HG03457 (cell line): ENCODE measurements at regions not wholly inside any gene's neighbourhood (a gene's known extent, or its start where the extent isn't known, plus 50 kb on each side); places are given as distances from the start of the nearest gene placed in this dataset.

Source experiments
- ATAC-seq: cut with Tn5 transposase; IDR thresholded peaks from one replicate; pipeline ENCODE4 v1.9.1; 2021; ENCODE audit warnings: moderate number of reproducible peaks; ENCODE audit not compliant: unreplicated experiment

DNA sequence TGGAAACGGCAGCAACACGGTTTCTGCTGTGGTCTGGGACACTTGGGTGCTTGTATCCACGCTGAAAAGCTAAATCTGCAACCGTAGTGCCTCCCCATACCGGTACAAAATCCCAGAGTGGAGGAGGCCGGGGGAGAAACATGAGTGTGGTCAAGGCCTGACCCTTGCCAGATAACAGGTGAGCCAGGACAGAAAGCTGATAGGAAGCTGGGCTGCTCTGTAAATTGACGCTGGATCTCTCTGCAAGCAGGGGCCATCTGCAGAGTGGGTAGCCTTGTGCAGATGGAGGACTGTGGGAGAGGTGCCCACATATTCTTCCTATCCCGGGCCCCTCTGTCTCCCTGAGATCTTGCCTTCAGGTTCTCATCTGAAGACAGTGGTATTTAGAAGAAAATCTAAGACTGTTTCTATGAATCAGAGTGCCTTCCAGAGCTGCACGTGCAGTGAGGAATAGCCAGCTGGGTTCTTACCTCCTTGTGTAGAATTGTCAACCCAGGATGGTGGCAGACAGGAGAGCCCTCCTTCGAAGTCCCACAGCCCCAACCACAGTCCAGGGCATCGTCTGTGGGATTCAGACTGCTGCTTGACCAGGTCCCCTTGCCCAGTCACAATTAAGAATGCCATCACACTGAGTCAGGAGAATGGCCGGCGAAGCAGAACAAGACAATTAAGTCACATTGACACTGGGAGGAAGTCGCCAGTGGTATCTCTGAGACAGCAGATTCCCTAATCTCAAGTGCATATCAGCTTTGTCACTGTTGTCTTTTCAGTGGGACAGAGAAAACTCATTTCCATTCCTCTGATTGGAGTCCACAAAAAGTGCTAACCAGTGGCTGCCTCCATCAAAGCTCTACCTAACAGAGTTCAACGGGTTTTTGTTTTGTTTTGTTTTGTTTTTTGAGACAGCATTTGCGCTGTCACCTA lies 100.0 kb upstream of the RIPOR2 start:
- no peak for ATAC-seq

DNA sequence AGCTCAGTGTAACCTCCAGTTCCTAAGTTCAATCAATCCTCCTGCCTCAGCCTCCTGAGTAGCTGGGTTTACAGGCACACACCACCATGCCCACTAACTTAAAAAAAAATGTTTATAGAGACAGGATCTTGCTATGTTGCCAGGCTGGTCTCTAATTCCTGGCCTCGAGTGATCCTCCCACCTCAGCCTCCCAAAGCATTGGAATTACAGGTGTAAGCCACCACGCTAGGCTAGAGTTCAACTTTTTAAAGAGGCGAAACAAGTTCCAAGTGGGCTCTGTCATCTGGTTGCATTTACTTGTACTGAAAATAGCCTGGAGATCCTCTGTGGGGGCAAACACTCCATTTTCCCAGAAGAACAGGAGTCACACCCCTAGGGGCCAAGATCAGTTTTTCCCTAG lies 100.7 kb upstream of the RIPOR2 start:
- ATAC-seq = no peak

DNA sequence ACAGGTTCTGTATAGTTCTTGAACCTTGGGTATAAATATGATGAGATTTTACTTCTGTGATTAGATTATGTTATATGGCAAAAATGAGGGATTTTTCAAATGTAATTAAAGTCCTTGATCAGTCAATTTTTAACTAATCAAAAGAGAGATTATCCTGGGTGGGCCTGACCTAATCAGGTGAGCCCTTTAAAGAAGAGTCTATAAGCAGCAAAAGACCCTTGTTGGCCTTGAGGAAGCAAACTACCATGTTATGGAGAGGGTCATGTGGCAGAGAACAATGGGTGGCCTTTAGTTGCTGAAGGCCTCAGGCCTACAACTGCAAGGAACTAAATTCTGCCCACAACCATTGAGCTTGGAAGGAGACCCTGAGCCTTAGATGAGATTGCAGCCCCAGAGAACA lies 102.5 kb upstream of the RIPOR2 start:
- no peak for ATAC-seq

DNA sequence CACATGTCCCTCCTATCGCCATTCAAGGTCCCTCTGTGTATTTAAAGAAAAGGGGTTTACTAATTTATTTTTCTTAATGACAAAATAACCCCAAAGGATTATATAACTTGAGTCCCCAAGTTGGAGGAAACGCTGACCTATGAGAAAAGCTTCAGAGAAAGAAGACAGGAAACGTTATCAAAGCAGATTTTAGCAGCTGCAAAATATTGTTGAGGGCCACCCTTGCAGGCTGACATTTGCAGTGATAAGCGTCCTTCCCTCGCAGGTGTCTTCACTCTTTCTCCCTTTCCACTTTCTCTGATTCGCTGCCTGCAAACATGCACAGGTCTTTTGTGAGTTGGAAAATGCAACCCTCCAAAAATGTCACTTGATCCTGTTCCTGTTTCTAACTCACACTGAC lies 103.2 kb upstream of the RIPOR2 start:
- ATAC-seq = no peak

DNA sequence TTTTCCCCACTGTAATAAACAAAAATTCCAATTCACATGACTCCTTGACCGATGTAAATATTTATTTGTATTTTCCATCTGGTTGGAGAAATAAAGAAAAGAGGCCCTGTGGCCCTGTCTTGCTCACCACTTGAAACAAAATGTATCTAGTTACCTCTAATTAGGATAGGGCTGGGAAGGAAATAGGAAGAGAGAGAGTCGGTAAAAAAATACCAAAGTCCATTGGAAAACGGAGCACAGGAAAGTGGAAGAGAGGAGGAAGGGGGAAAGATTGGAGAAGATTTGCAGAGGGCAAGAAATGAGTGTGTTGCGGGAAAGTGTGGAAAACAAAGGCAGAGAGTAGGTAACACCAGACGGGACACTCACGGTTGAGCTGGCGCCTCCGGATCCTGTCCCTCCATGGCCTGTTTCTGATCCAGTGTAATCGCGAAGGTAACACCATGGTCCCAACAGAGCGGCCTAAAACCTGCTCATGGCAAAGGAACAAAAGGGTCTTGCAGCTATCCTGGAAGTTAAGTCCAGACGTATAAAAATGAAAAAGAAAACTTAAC lies 105.8 kb upstream of the RIPOR2 start:
- ATAC-seq = no peak

DNA sequence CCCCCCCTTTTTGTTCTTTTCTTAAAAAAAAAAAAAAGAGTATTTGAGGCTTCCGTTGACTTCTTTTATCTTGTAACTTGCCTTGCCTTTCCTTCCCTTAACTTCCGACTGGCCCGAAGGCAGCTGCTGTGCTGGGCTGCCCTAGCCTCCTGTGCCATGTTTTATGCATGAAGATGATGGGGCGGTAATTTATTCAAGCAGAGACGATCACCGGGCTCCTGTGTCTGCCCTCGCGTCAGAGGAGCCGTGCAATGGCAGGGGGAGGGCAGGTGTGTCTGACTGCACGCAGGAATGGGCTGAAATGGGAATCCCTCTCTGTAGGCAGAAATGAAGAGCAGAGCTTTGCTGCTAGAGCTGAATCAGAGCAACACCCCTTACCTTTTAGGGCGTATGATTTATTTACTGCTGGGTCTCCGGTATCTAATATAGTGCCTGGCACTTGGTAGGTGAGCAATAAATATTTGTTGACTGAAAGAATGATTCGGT lies 106.3 kb upstream of the RIPOR2 start:
- ATAC-seq = no peak

DNA sequence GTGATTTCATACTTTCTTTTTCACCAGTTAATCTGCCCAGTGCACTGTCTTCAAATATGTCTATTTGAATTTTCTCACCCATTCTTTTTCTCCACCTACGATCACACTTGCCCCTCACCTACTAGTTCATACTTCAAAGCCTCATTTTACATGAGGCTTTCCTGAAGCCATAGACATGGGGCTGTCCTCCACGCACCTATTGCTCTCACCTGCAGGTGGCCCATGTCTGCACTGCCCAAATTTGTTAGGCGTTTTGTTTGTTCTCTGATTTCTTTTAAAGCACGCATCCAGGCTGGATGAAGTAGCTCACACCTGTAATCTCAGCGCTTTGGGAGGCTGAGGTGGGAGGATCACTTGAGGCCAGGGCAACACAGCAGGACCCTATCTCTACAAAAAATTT lies 106.8 kb upstream of the RIPOR2 start:
- ATAC-seq = no peak

DNA sequence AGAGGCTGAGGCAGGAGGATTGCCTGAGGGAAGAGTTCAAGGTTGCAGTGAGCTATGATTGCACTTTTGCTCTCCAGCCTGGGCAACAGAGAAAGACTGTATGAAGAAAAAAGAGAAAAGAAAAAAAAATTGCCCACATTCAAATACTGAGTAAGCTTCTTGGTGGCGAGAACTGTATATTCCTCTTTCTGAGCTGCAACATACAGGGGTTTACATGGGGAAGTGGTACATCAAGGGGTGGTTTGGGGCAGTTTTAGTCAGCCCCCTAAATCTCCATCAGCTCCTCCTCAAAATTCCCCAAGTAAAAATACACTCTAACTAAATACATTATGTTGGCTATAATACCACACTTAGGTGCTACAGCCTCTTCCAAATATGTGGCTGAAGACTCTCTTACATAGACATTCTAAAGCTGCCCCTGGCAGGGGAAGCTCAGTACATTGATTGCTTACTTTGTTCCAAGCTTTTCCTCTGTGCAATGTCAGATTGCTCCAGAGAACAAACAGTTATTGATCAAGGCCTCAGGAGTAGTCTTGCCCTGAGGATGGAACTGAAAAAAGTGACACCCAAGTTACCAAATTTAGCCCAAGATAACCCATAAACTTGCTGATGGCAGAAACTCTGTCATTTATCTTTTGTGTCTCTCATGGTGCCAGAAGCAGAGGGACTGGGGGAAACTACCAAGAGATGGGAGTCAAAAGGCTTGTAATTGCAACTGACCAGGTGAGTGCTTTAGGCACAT lies 107.4 kb upstream of the RIPOR2 start:
- no peak for ATAC-seq

DNA sequence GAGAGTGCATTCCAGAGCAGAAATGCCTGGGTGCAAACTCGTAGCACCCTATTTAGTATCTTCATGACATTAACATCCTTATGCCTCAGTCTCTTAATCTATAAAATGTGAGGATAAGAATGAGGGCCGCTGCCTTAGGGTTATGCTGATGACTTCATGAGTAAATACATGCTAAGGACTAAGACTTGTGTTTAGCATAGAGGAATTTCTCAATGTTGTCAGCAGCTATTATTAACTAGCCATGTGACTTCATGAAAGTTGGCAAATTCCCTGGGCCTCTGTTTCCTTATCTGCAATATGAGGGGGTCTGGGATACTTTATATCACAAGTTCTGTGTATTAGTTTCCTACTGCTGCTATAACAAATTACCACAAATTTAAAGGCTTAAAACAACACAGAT lies 108.1 kb upstream of the RIPOR2 start:
- no peak for ATAC-seq

DNA sequence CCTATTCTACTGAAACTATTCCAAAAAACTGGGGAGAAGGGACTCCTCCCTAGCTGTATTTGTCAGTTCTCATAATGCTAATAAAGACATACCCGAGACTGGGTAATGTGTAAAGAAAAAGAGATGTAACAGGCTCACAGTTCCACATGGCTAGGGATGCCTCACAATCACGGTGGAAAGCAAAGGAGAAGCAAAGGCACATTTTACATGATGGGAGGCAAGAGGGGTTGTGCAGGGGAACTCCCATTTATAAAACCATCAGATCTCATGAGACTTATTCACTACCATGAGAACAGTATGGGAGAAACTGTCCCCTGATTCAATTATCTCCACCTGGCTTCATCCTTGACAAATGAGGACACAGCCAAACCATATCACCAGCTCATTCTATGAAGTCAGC lies 111.2 kb upstream of the RIPOR2 start:
- ATAC-seq = no peak

DNA sequence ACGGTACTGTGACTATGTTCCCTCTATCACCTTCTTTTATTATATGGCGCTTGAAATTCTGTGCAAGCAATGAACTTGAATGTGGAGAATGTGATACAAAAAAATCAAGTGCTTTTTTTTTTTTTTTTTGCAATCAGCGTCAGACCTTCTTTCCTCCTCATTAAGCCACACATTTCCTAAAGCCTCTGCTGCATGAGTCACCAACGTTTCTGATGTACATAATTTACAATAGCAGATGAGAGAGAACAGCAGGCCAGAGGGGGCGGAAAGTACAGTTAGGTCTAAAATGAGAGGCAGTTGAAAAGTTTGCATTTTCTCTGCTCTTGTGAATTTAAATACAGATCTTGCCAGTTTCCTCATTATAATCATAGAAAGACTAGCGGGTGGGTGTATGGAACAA lies 114.6 kb upstream of the RIPOR2 start:
- ATAC-seq = no peak

DNA sequence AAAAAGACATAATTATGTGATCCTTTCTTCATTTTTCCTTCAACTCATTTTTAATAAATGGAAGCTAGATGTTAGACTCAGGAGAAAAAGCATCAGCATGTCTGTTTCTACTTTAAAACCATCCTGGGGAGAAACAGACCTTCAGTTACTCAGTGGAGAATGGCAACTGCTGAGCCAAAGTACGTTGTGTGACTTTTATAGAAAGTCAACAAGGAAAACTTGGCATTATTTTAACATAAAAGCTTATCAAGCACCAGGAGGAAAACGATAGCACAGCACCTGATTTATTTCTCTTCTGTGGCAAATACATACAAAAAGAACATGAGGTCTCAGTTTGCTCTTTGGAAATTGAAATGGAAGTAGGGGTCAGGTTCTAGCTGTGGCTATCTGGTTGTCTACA lies 115.3 kb upstream of the RIPOR2 start:
- ATAC-seq = no peak

DNA sequence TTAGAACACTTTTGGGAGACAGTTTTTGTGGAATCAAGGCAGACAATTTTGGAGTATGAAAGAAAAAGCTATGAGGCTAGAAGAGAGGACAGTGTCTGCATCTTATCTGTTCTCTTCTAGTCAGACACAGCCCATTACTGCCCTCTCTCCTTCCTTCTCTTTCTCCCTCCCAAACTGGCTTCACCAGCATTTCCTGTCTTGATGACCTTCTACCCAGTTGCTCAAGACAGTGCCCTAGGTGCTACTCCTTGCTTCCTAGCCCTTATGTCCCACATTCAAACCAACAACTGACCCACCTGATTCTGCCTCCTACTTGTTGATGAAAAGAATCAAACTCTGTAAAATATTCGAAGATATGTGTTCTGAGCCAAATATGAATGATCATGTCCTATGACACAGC lies 116.4 kb upstream of the RIPOR2 start:
- ATAC-seq = no peak

DNA sequence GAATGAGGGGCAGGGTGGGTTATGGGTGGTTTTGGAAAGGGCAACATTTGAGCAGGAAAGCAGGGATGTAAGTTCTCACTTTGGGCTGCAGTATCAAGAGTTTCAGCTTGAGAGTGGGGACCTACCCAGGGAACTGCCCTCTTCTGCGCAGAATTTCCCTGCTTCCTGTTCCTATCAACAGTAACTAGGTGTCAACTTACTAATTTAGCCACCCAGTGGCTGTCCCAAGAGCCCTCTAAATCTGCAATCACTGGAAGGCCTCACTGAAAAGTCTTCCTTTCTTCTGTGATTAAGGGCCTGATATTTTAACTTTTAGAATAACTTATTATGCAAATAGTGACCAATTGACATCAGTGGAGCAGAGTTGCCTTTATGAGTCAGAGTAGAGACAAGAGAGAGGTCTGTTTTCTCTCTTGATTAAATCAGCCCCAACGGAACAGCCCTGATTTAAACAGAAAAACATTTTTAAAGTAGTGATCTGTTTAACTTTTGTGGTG lies 118.2 kb upstream of the RIPOR2 start:
- peak; percentile 68 for ATAC-seq

DNA sequence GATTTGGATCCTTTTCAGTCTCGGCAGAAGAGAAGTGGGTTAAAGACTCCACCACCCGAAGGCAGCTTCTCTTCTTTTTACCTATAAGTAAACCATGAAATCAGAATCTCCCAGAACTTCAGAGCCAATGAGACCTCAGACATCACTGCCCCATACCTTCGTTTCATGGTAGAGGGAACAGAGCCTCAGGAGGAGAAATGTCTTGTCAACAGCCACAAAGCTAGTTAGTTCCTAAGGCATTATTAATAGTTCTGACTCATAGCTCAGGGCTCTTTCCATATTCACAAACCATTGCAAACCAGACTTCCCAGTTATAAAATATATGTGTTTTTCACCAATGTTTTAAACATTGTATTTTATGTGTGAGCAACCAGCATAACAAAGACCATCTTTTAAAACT lies 118.7 kb upstream of the RIPOR2 start:
- no peak for ATAC-seq

DNA sequence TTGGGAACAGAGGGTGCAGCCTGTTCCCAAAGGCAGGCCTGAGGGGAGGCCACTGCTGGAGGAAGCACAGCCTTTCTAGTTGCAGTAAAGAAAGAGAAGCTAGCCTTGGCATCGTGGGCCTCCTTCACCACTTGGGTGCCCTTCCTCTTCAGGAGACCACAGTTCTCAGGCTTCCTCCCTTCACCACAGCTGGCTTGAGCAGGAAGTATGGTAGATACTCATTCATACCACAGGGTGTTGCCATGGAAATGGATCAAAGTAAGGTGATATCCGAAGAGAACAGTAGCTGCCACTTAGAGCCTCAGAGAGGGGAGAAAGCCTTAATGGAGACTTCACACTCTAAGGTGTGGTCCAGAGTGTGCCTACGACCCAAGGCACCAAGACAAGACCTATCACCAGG lies 120.4 kb upstream of the RIPOR2 start:
- ATAC-seq = peak; percentile 50

DNA sequence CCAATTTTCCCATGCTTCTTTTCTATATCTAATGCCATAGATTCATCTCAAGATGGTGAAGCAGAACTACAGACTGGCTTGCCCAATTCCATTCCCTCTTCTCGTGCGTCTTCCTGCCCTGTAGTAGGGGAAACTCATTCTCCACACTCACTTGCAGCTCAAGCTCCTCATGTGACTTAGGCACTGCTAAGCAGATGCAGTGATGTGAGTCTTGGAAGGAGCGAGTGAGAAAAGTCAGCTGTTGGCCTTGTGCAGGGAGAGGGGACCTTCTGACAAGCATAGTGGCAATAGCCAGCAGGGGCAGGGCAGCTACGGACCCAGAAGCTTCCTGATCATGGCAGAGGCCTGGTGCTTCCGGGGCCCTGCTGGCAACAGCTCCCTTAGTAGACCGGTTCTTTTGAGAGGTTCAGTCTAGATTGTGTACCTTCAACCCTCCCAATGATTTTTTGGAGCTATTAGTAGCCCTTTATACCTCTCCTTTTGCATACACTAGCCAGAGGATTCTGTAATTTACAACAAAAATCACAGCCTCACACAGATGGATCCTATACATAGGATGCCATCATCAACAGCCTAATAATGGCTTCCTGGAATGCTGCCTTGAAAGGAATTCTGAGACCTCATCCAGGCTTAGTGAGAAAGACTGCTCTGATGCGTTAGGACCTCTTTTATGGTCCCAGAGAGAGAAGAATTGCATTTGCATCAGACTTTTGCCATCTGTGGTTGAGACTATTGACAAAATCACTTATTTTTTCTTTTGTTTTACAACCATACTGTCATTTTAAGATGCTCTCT lies 121.5 kb upstream of the RIPOR2 start:
- no peak for ATAC-seq

DNA sequence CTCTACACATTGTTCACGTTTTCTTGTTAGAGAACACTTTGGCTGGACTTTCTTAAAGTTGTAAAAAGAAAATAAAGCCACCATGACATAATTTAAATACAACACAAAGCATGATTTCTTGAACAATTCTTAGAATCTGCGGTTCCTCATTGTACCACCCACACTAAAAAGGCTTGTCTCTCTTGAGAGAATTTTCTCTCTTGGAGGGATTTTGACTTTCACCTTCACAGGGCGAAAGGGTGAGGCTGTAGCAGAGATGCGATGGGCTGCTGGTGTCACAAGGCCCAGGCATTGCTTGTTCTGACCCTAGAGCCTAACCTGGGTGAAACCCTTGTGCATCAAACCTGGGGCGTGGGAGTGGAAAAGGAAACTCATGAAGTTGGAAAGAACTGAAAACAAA lies 122.7 kb upstream of the RIPOR2 start:
- ATAC-seq = no peak

DNA sequence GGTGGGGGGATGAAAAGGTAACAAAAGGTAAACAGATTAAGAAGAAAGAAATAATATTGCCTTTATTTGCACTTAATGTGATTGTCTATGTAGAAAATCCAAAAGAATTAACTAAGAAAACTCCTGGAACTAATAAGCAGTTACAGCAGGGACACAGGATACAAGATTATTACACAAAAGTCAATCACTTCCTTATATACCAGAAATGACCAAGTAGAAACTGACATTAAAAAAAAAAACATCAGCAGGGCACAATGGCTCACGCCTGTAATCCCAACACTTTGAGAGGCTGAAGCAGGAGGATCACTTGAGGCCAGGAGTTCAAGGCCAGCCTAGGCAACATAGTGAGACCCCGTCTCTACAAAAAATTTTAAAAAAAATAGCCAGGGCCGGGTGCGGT lies 123.2 kb upstream of the RIPOR2 start:
- no peak for ATAC-seq

DNA sequence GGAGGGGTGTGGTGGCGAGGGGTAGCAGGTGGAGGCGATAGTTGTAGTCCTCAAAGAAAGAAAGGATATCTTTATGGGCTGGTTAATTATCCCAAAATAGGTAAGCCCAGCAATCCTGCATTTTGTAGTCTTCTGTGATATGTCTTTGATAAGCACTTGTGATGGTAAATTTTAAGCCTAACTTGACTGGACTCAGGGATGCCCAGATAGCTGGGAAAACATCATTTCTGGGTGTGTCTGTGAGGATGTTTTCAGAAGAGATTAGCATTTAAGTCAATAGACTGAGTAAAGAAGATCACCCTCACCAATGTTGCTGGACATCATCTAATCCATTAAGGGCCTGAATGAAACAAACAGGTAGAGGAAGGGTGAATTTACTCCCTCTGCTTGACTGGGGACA lies 124.8 kb upstream of the RIPOR2 start:
- ATAC-seq = no peak
